ENCODE measurements at regions not wholly inside any gene's neighbourhood (a gene's known extent, or its start where the extent isn't known, plus 50 kb on each side); places are given as distances from the start of the nearest gene placed in this dataset.

GRCh38 chr15:89401631-89402517, 67.2 kb upstream of the POLG start:
- H3K79me2 ChIP-seq (ENCODE audit: insufficient read depth, low read length): no peaks in the 10 kb centered on the region
- H3K27me3 Mint-ChIP-seq (ENCODE audit: low read depth): peaks cover 99% of the 10 kb centered on the region
- no CpG with 5 or more reads among the region's 12 CpGs for WGBS (ENCODE audit: extremely low coverage, insufficient read length, low lambda C conversion rate)
- no peak overlapping the region for H3K9ac ChIP-seq (ENCODE audit: extremely low read depth, insufficient read length, low read length)
- H3K4me3 Mint-ChIP-seq: no peak overlapping the region; a peak in 1 of 5 replicates
- H3K79me1 ChIP-seq (ENCODE audit: insufficient read depth, low read depth, low read length, poor library complexity, severe bottlenecking): no peaks in the 10 kb centered on the region
- H3K27me3 ChIP-seq (ENCODE audit: insufficient read depth, low read length): peaks cover 96% of the 10 kb centered on the region
- no peak overlapping the region for H4K91ac ChIP-seq (ENCODE audit: insufficient read length, low read depth, low read length)
- H3K4me1 ChIP-seq (ENCODE audit: insufficient read depth, low read length): peaks cover 4% of the 10 kb centered on the region; the same call in 1 of the 2 replicates
- no peak overlapping the region for H3K18ac ChIP-seq (ENCODE audit: insufficient read length, low read depth, low read length)
- no peaks in the 10 kb centered on the region; a peak in 1 of 7 replicates for H3K36me3 Mint-ChIP-seq (ENCODE audit: insufficient read depth in 1 of 3, low read depth in 3 of 3)
- no peak overlapping the region for H3K27ac ChIP-seq (ENCODE audit: insufficient read length, low read depth, low read length)
- H3K56ac ChIP-seq (ENCODE audit: insufficient read length, low read depth, low read length): no peak overlapping the region
- no peak overlapping the region for H3K4ac ChIP-seq (ENCODE audit: low read depth, low read length)
- H2AK5ac ChIP-seq (ENCODE audit: insufficient read length, low read length): no peak overlapping the region
- H4K5ac ChIP-seq (ENCODE audit: insufficient read length, low read depth, low read length): no peak overlapping the region
- peaks cover 0 to 18% of the 10 kb centered on the region in 2 experiments; a peak in 2 of 5 replicates for H3K9me3 Mint-ChIP-seq
- no peak overlapping the region for H2BK5ac ChIP-seq (ENCODE audit: insufficient read length, low read length)
- no peak overlapping the region for H2BK12ac ChIP-seq (ENCODE audit: insufficient read length, low read depth, low read length)
- H3K27ac Mint-ChIP-seq: no peak overlapping the region
- H3K9me3 ChIP-seq (ENCODE audit: control insufficient read depth, low read depth, low read length): no peaks in the 10 kb centered on the region
- no peak overlapping the region for H3K14ac ChIP-seq (ENCODE audit: insufficient read depth, low read length)
- peaks cover 18 to 26% of the 10 kb centered on the region in 2 experiments for H3K4me1 Mint-ChIP-seq
- H2AFZ ChIP-seq (ENCODE audit: low read length): no peak overlapping the region
- no peaks in the 10 kb centered on the region for H4K20me1 ChIP-seq (ENCODE audit: control insufficient read depth, insufficient read depth, insufficient read length)
- H3T11ph ChIP-seq (ENCODE audit: low read length): no peak overlapping the region
- H3K23ac ChIP-seq (ENCODE audit: insufficient read length, low read depth, low read length): no peak overlapping the region
- no peak overlapping the region for H3K4me2 ChIP-seq (ENCODE audit: insufficient read depth, insufficient read length, low read length)
- H2BK20ac ChIP-seq (ENCODE audit: low read depth, low read length, poor library complexity, severe bottlenecking): no peak overlapping the region
- TF ChIP-seq, protein P1, sequence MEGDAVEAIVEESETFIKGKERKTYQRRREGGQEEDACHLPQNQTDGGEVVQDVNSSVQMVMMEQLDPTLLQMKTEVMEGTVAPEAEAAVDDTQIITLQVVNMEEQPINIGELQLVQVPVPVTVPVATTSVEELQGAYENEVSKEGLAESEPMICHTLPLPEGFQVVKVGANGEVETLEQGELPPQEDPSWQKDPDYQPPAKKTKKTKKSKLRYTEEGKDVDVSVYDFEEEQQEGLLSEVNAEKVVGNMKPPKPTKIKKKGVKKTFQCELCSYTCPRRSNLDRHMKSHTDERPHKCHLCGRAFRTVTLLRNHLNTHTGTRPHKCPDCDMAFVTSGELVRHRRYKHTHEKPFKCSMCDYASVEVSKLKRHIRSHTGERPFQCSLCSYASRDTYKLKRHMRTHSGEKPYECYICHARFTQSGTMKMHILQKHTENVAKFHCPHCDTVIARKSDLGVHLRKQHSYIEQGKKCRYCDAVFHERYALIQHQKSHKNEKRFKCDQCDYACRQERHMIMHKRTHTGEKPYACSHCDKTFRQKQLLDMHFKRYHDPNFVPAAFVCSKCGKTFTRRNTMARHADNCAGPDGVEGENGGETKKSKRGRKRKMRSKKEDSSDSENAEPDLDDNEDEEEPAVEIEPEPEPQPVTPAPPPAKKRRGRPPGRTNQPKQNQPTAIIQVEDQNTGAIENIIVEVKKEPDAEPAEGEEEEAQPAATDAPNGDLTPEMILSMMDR (conservative IDR thresholded peaks at IDR 0.05): no peak
- peaks cover 3% of the 10 kb centered on the region for H3K23me2 ChIP-seq (ENCODE audit: insufficient read length, low read depth, low read length, poor library complexity, severe bottlenecking)
- H2BK120ac ChIP-seq (ENCODE audit: low read depth, low read length, poor library complexity, severe bottlenecking): no peak overlapping the region
- no peak overlapping the region for H2BK15ac ChIP-seq (ENCODE audit: low read depth, low read length)
- DNase-seq: no peak
- no peak overlapping the region for H4K8ac ChIP-seq (replicated peaks; ENCODE audit: insufficient read length, low read depth, low read length)
